HG03066 (cell line): ENCODE measurements at regions not wholly inside any gene's neighbourhood (a gene's known extent, or its start where the extent isn't known, plus 50 kb on each side); places are given as distances from the start of the nearest gene placed in this dataset.
"Not testable (repeated sequence)": the region's sequence is repeated elsewhere in the genome, so short reads cannot be mapped to it uniquely, and the experiment has no call there.

Experiments used
- ATAC-seq: cut with Tn5 transposase; IDR thresholded peaks from one replicate; pipeline ENCODE4 v1.9.1; 2021; ENCODE audit warnings: low read depth; ENCODE audit not compliant: unreplicated experiment

GRCh38 chr6:120553353-120553752 lies 780.9 kb downstream of the TBC1D32 start:
- ATAC-seq, result no peak

DNA sequence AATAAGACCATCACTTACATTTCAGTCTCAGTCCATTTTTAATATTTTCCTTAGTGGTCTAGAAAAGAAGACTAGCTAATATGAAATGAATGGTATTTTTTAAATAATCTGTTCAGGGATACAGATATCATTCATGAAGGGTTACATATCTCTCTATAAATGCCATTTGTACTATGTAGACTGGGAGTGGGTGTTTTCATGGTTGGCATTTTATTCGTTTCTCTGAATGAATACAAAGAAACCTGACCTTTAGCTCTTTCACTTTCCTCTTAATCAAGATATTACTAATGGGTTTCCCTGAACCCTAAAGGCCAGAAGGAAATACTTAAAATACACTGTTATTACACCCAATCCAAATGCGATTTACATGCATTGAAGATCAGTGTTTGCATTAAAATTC lies 788.9 kb downstream of the TBC1D32 start:
- no peak for ATAC-seq

DNA sequence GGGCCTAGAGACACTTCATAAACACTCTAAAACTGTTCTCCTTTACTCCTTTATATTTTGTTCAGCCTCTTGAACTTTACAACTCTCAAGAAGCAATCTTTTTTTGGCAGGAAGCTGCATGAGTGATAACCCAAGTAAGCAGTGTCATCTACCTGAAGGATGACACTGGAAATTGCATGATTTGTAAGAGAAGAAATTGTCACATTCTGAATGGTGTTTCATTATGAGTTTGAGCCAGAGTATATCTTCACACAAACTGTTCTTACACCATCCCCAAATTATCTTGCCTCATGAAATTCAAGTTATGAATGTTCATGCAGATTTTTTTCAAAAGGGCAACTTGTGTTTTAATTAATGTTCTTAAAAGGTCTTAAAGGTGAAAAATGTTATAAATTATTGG lies 799.3 kb downstream of the TBC1D32 start:
- no peak for ATAC-seq

DNA sequence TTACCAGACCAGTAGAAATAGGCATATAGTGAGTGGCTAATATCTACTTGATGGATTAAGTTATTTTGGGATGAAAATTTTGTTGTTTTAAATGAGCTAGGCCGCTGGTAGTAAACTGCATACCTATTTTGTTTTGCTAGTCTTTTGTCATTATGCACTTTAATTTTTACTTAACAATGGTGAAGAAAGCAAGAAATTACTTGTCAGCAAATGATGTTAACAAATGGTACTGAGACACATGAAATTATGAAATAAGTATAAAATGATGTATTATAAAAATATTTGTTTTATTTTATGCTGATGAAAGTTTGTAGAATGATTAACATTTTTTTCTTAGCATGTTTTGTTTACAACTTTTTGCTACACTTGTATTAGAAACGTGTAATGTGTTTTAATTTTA lies 807.7 kb downstream of the TBC1D32 start:
- ATAC-seq, result no peak

DNA sequence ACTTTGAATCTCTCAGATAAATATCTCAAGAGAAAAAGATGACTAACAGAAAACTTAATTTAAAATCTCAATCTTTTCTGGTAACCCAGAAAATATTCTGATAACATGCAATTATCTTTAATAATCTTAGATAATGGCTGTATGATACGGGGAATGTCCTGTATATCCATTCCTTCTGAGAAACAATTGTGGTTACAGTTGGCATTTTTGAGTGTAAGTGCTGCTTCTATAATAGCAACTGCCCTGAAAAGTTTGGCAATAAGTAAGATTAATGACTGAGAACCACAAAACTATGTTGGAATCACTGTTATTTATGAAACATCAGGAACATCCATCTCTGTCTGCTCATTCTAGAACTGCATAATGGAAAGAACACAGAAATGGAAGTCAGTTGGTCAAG lies 819.7 kb downstream of the TBC1D32 start:
- ATAC-seq, result no peak

- no peak for ATAC-seq
Observed at GRCh38 chr6:120511712-120512111, 822.6 kb downstream of the TBC1D32 start.

DNA sequence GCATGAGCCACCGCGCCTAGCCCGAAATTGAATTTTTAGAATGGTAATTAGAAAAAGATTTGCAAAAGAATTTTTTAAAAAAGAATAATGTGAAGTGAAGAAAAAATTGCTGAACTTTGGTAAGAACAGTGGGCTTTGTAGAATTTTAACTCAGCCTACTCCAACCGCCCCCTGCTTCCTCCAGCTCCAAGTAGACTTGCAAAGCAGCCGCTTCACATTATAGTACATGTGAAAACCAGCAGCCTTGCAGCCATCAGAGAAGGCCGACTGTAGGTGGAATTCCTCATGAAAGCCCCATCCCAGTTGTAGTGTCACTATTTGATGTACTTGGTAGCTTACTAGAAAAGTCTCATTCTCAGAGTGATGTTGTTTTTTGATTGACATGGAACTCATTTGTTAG lies 835.6 kb downstream of the TBC1D32 start:
- no peak for ATAC-seq

GRCh38 chr6:120496661-120497060 lies 837.6 kb downstream of the TBC1D32 start:
- no peak for ATAC-seq

DNA sequence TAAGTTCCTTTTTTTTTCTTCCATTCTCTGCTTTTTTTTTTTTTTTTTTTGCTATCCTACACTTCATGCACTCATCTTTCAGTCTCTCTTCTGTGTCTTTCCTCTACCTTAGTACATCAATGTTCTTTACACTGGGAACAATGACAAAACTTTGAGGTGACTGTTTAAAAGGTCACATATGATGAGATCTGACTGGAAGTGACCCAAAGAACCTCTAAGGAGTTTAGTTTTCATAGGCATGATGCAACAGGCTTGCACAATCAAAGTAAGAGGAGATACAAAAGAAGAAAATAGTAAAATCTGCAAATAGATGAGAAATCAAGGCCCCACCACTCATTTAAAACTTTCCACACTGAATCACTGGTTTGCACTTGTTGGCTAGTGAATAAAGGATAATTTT lies 840.8 kb downstream of the TBC1D32 start:
- ATAC-seq, result no peak

- no peak for ATAC-seq
Observed at GRCh38 chr6:120489941-120490340, 844.3 kb downstream of the TBC1D32 start.

GRCh38 chr6:120484146-120484545 lies 850.1 kb downstream of the TBC1D32 start:
- ATAC-seq, result no peak

DNA sequence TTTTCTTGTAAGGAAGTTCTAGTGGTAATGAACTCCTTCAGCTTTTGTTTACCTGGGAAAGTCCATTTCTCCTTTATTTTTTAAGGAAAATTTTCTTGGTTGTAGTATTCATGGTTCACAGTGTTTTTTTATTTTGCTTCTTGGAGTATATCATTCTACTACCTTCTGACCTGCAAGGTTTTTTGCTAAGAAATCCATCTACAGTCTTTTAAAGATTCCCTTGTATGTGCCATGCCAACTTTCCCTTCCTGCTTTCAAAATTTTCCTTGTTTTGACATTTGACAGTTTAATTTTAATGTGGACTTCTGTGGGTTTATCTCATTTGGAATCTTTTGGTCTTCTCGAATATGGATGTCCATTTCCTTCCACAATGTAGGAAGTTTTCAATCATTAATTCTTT lies 855.6 kb downstream of the TBC1D32 start:
- no peak for ATAC-seq

GRCh38 chr6:120473804-120474203 lies 860.5 kb downstream of the TBC1D32 start:
- ATAC-seq, result no peak

- no peak for ATAC-seq
Observed at GRCh38 chr6:120468486-120468885, 865.8 kb downstream of the TBC1D32 start.

DNA sequence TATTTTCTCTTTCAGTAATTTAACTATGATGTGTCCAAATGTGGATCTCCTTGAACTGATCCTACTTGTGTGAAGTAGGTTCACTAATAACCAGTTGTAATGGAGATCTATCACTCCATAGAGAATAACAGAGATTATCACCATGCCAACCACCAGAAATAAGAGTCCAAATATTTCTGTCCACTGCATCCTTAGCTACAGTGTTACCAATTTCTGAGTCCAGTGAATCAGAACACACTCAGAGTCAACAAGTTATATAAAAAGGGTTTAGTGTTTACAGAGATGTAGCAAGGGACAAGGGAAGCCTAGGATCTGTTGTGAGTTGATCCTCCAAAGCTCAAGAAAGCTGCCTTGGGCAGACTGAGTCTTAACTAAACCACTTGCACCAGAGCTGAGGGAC lies 882.8 kb downstream of the TBC1D32 start:
- no peak for ATAC-seq

DNA sequence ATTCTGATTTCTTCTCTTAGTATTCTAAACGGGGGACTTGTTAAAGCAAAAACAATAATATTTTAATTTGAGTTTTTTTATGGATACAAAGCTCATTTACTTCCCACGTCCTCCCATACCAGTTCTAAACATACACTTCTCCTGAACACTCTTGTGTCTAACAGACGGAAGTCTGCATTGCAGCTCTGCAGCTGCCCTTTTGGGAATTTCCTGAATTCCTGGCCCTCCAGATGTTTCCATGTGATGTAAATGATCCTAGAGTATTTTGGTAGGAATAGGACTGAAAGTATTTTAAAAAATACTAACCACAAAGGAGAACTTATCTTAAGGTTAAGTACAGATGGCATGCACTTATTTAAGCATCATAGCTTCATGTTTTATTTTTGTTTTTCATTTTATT lies 886.7 kb downstream of the TBC1D32 start:
- ATAC-seq, result no peak

DNA sequence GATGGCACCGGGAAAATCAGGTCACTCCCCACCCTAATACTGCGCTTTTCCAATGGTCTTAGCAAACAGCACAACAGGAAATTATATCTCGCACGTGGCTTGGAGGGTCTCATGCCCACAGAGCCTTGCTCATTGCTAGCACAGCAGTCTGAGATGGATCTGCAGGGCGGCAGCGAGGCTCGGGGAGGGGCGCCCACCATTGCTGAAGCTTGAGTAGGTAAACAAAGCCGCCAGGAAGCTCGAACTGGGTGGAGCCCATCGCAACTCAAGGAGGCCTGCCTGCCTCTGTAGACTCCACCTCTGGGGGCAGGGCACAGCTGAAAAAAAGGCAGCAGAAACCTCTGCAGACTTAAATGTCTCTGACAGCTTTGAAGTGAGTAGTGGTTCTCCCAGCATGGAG lies 901.4 kb downstream of the TBC1D32 start:
- ATAC-seq, result not testable (repeated sequence)

DNA sequence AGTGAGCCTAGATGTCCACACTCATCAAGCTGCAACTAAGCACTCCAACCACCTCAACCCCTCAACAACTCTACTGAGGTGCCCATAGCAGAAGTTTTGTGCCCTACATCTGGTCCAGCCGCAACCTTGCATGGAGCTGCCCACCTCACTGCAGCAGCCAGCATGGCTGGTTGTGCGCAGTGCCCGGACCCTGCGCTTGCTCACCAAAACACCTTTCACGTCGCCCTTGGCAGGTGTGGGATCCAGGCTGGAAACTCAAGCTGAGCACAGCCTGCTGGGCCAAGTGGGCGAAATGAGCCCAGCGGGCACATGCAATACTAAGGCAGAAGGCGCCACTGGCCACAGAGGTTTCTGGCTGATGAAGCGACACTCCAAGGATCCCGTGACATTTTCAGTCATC lies 902.4 kb downstream of the TBC1D32 start:
- ATAC-seq, result no peak

DNA sequence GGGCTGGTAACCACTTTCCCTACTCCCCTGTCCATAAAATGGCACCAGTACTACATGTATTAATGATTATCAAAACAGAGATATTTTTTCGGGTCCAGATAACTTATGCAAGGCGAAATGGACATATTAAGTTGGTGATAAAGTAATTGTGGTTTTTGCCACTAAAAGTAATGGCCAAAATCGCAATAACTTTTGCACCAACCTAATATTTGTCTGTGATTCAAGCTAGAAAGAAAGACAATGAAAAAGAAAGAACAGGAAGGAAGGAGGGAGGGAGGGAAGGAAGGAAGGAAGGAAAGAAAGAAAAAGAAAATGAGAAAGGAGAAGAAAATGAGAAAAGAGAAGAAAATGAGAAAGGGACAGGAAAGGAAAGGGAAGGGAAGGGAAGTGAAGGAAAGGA lies 922.9 kb downstream of the TBC1D32 start:
- no peak for ATAC-seq

- no peak for ATAC-seq
Observed at GRCh38 chr6:120410586-120410985, 923.7 kb downstream of the TBC1D32 start.

- no peak for ATAC-seq
Observed at GRCh38 chr6:120407696-120408095, 926.6 kb downstream of the TBC1D32 start.

DNA sequence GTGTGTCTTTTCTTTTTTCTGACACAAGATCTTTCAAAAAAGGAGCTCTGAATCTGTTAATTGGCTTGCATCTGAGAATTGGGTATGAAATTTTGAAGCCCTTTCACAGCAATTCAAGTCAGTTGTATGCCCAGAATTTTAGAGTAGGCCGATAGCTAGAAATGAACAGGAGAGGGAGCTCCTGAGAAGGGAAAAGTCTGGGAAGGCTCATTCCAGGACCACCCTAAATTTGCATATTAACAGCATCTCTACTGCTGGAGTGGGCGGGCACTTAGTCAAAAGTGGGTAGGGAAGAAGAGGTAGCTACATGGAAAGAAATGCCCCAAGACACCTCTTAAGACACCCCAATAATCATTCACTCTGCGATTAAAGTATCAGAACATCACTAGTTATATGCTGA lies 928.3 kb downstream of the TBC1D32 start:
- ATAC-seq, result no peak

GRCh38 chr6:120395784-120396183 lies 938.5 kb downstream of the TBC1D32 start:
- no peak for ATAC-seq

- no peak for ATAC-seq
Observed at GRCh38 chr6:120395330-120395729, 939.0 kb downstream of the TBC1D32 start.
